Right cardiac atrium (tissue), 5 donors: ENCODE measurements at regions not wholly inside any gene's neighbourhood (a gene's known extent, or its start where the extent isn't known, plus 50 kb on each side); places are given as distances from the start of the nearest gene placed in this dataset.

Experiments used
- ATAC-seq, 2 donors: fragments of 200-7000 bp; cut with Tn5 transposase; one replicate each; pipeline versions ENCODE4 v1.8.0 to v1.9.1; 2020; ENCODE audit warnings: moderate library complexity in 2 of 2, mild to moderate bottlenecking in 1 of 2
- DNase-seq, 3 donors: peaks; one replicate each; pipeline ENCODE4 v3.0.0-alpha.2; 2020
- H3K27ac ChIP-seq: one replicate; pipeline ENCODE4 v1.5.1; 2013; ENCODE audit warnings: mild to moderate bottlenecking, low read length, control low read depth, moderate library complexity
- H3K27me3 ChIP-seq: one replicate; pipeline ENCODE4 v1.6.1; 2013; ENCODE audit not compliant: control insufficient read depth, insufficient read depth
- H3K4me1 ChIP-seq: one replicate; pipeline ENCODE4 v1.6.1; 2013; ENCODE audit warnings: low read length; ENCODE audit not compliant: control insufficient read depth, insufficient read depth
- H3K4me3 ChIP-seq: one replicate; pipeline ENCODE4 v1.5.1; 2013; ENCODE audit warnings: low read length, control low read depth
- H3K9me3 ChIP-seq: one replicate; pipeline ENCODE4 v1.6.1; 2013; ENCODE audit warnings: low read length; ENCODE audit not compliant: control insufficient read depth
- WGBS: extraction: QIAGEN DNeasy Blood & Tissue Kit; methylation state at CpG from one replicate; pipeline ENCODE4 v1.1.7; 2013; 5-methylcytosine and 5-hydroxymethylcytosine counted together
- intact Hi-C, 4 donors: fragments of 100-400 bp; cut with DNase I; formaldehyde crosslinking; loops; one replicate each; pipeline versions ENCODE4 v1.11.0 to v1.14.0; 2022 to 2023
- donor health status: healthy with polysubstance abuse.
- donor health status: DM: no; HTN: yes; CAD: no.
- donor health status: DM: no; HTN: no; CAD: no.
- donor health status: DM: no; HTN: yes; CAD: no; lungs with severe emphysema.
- donor health status: DM: yes; HTN: yes; CAD: no.

- Histone ChIP-seq H3K4me3 (no peak overlapping the region), H3K4me1 (peaks cover 2% of the 10 kb centered on the region), H3K9me3 (no peaks in the 10 kb centered on the region), H3K27me3 (no peaks in the 10 kb centered on the region), H3K27ac (peak overlapping the region; percentile 34)
- intact Hi-C loops, result no loop called here
- WGBS, result 48% methylated on average over 10 of the region's 10 CpGs
- DNase-seq (no peak), ATAC-seq (peak; percentile 23 to 79)
Measured at GRCh38 chr5:56464935-56465768, 232.0 kb upstream of the ANKRD55 start.

- H3K27me3 ChIP-seq, result no peaks in the 10 kb centered on the region
- H3K27ac ChIP-seq, result no peak overlapping the region
- no peak for DNase-seq
- no peaks in the 10 kb centered on the region for H3K9me3 ChIP-seq
- no peak for ATAC-seq
- WGBS, result 91% methylated on average over 4 of the region's 4 CpGs
- H3K4me1 ChIP-seq, result peaks cover 2% of the 10 kb centered on the region
- no peak overlapping the region for H3K4me3 ChIP-seq
- intact Hi-C loops, result no loop called here
Measured at GRCh38 chr5:56463944-56464571, 230.9 kb upstream of the ANKRD55 start.

- Histone ChIP-seq H3K27me3 (no peaks in the 10 kb centered on the region), H3K4me3 (no peak overlapping the region), H3K27ac (no peak overlapping the region), H3K9me3 (no peaks in the 10 kb centered on the region), H3K4me1 (peaks cover 2% of the 10 kb centered on the region)
- 72% methylated on average over 4 of the region's 4 CpGs for WGBS
- ATAC-seq, result no peak
- DNase-seq, result no peak
- intact Hi-C loops, result no loop called here
Measured at GRCh38 chr5:56461584-56461983, 228.5 kb upstream of the ANKRD55 start.

GRCh38 chr5:56460681-56461191 lies 227.6 kb upstream of the ANKRD55 start:
- H3K9me3 ChIP-seq, result no peaks in the 10 kb centered on the region
- ATAC-seq (peak; percentile 44 to 70), DNase-seq (no peak)
- intact Hi-C loops, result no loop called here
- no peak overlapping the region for H3K4me3 ChIP-seq
- 36% methylated on average over 5 of the region's 5 CpGs for WGBS
- peak overlapping the region; percentile 13 for H3K27ac ChIP-seq
- no peaks in the 10 kb centered on the region for H3K27me3 ChIP-seq
- H3K4me1 ChIP-seq, result peaks cover 2% of the 10 kb centered on the region

- peaks cover 2% of the 10 kb centered on the region for H3K4me1 ChIP-seq
- H3K27me3 ChIP-seq, result no peaks in the 10 kb centered on the region
- no peak overlapping the region for H3K4me3 ChIP-seq
- H3K27ac ChIP-seq, result peak overlapping the region; percentile 15
- 55% methylated on average over 2 of the region's 2 CpGs for WGBS
- intact Hi-C loops, result no loop called here
- ATAC-seq (no peak), DNase-seq (no peak)
- no peaks in the 10 kb centered on the region for H3K9me3 ChIP-seq
Measured at GRCh38 chr5:56460195-56460546, 227.0 kb upstream of the ANKRD55 start.

GRCh38 chr5:56459394-56460194 lies 226.5 kb upstream of the ANKRD55 start:
- ATAC-seq (no peak), DNase-seq (no peak)
- Histone ChIP-seq H3K4me3 (no peak overlapping the region), H3K9me3 (no peaks in the 10 kb centered on the region), H3K27ac (no peak overlapping the region), H3K4me1 (peaks cover 2% of the 10 kb centered on the region), H3K27me3 (no peaks in the 10 kb centered on the region)
- 77% methylated on average over 6 of the region's 6 CpGs for WGBS
- intact Hi-C loops, result no loop called here

GRCh38 chr5:56457887-56458812 lies 225.0 kb upstream of the ANKRD55 start:
- WGBS, result 52% methylated on average over 8 of the region's 8 CpGs
- ATAC-seq (peak; percentile 56 to 72), DNase-seq (peak in 2 of 3 donors; percentile 40 to 55)
- H3K4me3 ChIP-seq, result no peak overlapping the region
- no peaks in the 10 kb centered on the region for H3K27me3 ChIP-seq
- peaks cover 2% of the 10 kb centered on the region for H3K4me1 ChIP-seq
- intact Hi-C loops, result no loop called here
- no peak overlapping the region for H3K27ac ChIP-seq
- H3K9me3 ChIP-seq, result no peaks in the 10 kb centered on the region

GRCh38 chr5:56456002-56456401 lies 222.9 kb upstream of the ANKRD55 start:
- Histone ChIP-seq H3K27me3 (no peaks in the 10 kb centered on the region), H3K9me3 (no peaks in the 10 kb centered on the region), H3K27ac (no peak overlapping the region), H3K4me3 (no peak overlapping the region), H3K4me1 (peaks cover 2% of the 10 kb centered on the region)
- no peak for DNase-seq
- WGBS, result 91% methylated on average over 4 of the region's 4 CpGs
- no peak for ATAC-seq
- intact Hi-C loops, result no loop called here

- Histone ChIP-seq H3K9me3 (no peaks in the 10 kb centered on the region), H3K27me3 (no peaks in the 10 kb centered on the region), H3K4me1 (no peaks in the 10 kb centered on the region), H3K27ac (no peak overlapping the region), H3K4me3 (no peak overlapping the region)
- no peak for ATAC-seq
- no peak for DNase-seq
- WGBS, result 98% methylated on average over 4 of the region's 4 CpGs
- intact Hi-C loops, result no loop called here
Measured at GRCh38 chr5:56455417-56455816, 222.3 kb upstream of the ANKRD55 start.

- Histone ChIP-seq H3K4me1 (no peaks in the 10 kb centered on the region), H3K9me3 (no peaks in the 10 kb centered on the region), H3K4me3 (no peak overlapping the region), H3K27ac (no peak overlapping the region), H3K27me3 (no peaks in the 10 kb centered on the region)
- ATAC-seq, result no peak
- 94% methylated on average over 15 of the region's 15 CpGs for WGBS
- intact Hi-C loops, result no loop called here
- DNase-seq, result no peak
Measured at GRCh38 chr5:56454219-56454862, 221.2 kb upstream of the ANKRD55 start.
